Activated effector memory CD4-positive, alpha-beta T cell treated with anti-CD3 and anti-CD28 coated beads, Interleukin-2, amount 50 U/mL, for 16 hours (primary cell): ENCODE measurements at regions not wholly inside any gene's neighbourhood (a gene's known extent, or its start where the extent isn't known, plus 50 kb on each side); places are given as distances from the start of the nearest gene placed in this dataset.
"Not testable (repeated sequence)": the region's sequence is repeated elsewhere in the genome, so short reads cannot be mapped to it uniquely, and the experiment has no call there.

Experiments
- DNase-seq: peaks from one replicate; pipeline ENCODE4 v3.0.0-alpha.2; 2020

GRCh38 chr13:50543782-50544181 is 299.7 kb downstream of the DLEU7 start:
- no peak for DNase-seq

DNA sequence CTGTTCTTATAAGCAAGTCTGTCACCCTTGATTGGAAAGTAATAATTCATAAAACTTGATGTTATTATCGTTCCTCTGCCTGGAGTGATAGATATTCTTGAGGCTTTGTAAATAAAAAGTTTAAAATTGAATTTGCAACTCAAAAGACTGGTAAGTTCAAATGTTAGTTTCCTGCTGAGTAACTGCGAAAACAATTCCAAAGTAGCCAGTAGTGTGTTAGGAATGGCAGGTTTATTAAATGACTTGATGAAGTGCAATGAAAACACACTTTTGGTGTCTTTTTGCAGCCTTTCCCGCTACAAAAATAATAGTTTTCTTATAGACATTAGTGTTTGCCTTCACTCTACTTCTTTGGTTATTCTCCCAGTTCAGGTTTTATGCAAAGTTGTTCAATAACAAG is 299.3 kb downstream of the DLEU7 start:
- no peak for DNase-seq

- not testable (repeated sequence) for DNase-seq
Measured at GRCh38 chr13:50547175-50547574, 296.3 kb downstream of the DLEU7 start.

- DNase-seq: no peak
Measured at GRCh38 chr13:50548586-50548985, 294.9 kb downstream of the DLEU7 start.

DNA sequence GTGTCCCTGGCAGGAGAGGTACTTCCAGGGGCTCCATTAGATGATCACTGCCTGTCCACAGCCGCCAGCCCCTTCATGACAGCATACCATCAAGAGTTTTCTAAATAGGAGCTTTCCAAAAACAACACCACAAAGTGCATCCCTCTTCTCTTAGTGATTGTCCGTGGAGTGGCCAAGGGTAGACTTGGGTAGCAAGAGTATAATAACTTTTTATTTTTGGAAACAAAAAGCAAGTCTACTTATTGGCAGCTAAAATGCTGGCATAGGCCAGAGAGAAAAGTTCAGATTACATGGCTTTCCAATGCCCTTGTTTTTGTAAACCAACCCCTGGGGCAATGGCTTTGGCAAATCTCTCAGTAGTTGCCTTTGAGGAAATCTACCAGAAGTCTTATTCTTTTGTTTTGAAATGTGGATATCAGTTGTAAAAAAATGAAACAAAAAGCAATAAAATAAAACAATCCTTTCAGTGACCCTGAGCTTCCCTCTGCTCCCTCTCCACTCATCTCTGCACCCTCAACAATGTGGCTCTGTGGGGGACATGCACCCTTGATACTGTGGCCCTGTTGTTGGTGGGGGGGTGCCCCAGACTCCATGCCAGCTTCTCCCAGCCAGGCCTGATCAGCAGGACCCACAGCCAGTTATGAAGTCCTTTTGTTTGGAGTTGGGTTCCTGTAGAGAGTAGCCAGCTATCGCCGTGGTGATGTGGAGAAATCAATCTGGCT is 294.1 kb downstream of the DLEU7 start:
- DNase-seq: no peak

GRCh38 chr13:50550151-50550550 is 293.3 kb downstream of the DLEU7 start:
- DNase-seq: no peak

GRCh38 chr13:50552424-50552966 is 291.0 kb downstream of the DLEU7 start:
- DNase-seq: no peak

GRCh38 chr13:50561739-50562138 is 281.8 kb downstream of the DLEU7 start:
- DNase-seq: no peak

- DNase-seq: no peak
Measured at GRCh38 chr13:50566646-50567045, 276.8 kb downstream of the DLEU7 start.

DNA sequence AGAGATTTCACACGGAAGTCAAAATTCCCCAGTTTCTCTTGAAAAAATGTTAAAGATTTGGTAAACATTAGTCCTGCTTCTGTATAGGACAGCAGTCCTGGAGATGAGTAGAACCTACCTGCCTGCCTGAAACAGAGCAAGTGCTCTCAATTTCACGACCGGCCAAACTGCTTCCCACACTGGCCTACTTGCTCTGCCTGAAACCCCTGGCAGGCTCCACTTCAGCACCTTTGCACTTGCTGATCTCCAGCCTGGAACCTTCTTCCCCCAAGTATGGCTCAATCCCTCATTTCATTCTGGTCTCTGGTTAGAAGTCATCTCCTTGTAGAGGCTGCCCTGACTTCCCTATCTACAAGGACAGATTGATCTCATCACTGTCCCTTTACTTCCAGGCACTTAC is 271.4 kb downstream of the DLEU7 start:
- DNase-seq: no peak

DNA sequence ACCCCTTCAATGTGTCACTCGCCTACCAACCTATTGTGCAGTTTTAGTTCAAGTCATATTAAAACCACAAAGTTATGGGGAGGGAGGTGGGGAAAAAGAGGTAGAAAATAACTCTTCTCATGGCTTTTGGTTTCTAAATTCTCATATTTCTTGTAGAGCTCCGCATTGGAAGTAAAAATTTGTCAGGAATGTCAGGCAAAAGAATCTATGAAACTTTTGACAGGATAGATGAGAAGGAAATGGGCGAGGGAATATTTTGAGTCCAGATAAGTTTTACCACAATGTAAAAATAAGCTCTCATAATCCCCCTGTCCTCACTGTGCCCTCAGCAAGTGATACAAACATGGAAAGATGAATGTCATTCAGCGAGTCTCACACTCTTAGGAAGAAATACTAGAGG is 270.4 kb downstream of the DLEU7 start:
- DNase-seq: no peak

- no peak for DNase-seq
Measured at GRCh38 chr13:50574731-50575130, 268.8 kb downstream of the DLEU7 start.

DNA sequence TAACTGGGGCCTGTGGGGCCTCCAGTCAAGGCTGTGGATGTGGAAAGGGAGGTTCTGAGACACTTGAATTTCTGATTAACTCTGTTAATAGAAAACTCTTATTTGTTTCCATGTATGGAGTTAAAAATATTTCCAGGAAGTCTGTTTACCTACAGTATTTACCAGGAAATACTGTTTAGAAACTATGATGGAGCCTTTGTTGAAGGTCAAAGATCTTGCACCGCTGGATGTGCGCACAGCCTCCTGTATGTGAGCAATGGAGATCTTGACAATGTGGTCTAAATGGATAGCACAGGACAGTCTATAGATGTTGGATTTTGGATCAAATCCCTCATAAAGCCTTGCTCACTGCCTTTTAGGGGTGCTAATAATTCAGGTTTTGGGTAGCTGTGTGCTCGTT is 268.4 kb downstream of the DLEU7 start:
- no peak for DNase-seq

- DNase-seq: no peak
Measured at GRCh38 chr13:50576156-50576555, 267.3 kb downstream of the DLEU7 start.

GRCh38 chr13:50577806-50578205 is 265.7 kb downstream of the DLEU7 start:
- DNase-seq: no peak

DNA sequence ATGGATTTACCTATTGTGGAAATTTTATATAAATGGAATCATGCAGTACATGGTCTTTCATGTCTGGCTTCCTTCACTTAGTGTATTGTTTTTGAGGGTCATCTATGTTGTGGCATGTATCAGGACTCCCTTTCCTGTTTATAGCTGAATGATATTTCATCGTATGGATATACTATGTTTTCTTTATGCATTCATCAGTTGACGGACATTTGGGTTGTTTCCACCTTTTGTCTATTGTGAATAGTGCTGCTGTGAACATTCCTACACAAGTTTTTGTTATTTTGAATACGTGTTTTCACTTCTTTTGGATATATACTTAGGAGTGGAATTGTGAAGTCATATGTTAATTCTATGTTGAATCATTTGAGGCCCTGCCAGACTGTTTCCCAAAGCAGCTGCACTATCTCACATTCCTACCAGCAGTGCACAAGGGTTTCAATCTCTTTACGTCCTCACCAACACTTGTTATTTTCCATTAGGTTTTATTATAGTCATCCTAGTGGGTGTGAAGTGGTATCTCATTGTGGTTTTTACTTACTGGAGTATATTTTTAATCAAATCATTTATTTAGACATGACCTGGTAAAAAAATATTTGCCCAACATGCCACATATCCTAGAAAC is 262.7 kb downstream of the DLEU7 start:
- DNase-seq: no peak

DNA sequence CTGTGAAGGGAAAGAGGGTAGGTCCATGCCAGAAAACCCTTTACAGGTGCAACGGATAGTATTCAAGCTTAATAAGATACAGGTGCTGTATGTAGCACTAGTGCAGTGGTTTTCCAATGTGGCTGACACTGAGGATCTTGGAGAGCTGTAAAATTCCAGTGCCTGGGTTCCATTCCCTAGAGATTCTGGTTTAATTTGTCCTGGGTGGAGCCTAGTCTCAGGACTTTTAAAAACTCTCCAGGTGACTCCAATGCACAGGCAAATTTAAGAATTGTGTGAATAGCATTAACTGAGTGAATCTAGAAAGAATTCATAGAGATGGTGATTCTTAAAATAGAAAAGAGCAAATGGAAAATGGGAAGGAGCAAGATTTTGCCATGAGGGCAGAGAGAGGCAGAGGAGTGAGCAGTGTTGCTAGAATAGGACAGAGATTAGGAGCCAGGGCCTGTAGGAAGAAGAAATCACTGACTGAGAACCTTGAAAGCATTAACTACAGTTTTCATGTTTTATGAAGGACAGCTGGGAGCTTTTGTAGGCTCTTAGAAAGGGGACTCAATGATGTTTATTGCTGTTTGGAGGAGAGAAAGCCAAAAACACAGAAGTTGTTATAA is 261.8 kb downstream of the DLEU7 start:
- DNase-seq: no peak

DNA sequence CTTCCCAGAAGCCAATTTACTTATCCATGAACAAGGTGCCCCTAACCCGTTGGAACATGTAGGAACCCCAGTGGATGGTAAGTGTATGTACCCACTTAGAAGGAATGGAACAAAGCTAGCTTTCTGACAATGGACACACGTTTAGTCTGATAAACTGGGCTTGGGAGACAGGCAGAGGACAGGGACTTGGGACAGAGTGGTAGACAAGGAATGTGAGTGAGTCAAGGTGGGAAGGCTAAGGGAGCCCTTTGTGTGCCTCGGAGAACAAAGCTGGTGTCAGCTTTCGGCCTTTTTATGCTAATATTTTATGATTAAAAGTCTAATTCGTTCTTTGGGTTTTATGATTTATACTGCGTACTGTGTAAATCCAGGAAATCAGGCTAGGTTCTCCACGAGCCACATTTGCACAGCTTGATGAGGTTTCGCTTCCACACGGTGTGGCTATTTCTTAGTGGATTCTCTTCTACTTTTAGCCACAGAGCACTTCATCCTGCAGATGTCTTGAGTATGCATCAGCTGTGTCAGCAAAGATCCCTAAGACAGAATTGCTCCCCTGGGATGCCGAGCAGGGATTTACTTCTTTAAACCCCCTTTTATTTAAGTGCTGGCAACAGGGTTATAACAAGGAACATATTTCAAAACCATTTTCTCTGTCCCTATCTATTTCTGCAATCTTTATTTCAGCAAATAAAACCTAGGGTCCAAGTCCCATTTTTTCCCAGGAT is 258.5 kb downstream of the DLEU7 start:
- DNase-seq: no peak

GRCh38 chr13:50585674-50586413 is 257.6 kb downstream of the DLEU7 start:
- DNase-seq: no peak

GRCh38 chr13:50586414-50587083 is 256.9 kb downstream of the DLEU7 start:
- no peak for DNase-seq

DNA sequence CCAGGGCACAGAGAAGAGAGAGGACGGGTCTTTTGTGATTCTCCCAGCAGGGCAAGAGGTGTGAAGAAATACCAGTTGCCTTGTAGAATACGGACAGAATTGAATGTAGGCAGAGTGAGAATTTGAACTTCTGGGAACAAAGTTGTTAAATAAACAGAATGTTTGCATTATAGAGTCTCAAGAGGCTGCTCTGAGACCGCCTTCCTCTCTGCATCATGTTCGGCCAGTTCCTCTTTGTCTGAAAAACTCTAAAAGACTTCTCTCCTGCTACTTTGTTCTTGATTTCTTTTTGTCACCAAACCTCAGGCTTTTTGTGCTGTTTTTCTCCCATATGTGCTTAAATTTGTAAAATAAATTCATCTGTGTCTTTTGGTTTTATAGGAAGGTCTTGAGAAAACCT is 256.4 kb downstream of the DLEU7 start:
- DNase-seq: no peak
